ENCODE measurements at regions not wholly inside any gene's neighbourhood (a gene's known extent, or its start where the extent isn't known, plus 50 kb on each side); places are given as distances from the start of the nearest gene placed in this dataset.
A peak's percentile ranks its signal among the peaks of the same experiment; 100 is the strongest.
"Not testable (repeated sequence)": the region's sequence is repeated elsewhere in the genome, so short reads cannot be mapped to it uniquely, and the experiment has no call there.

GRCh38 chr12:64552510-64552909, 57.8 kb upstream of the RASSF3 start:
- not testable (repeated sequence) for DNase-seq (ENCODE audit: low read depth)

- DNase-seq (ENCODE audit: low read depth): not testable (repeated sequence)
Observed at GRCh38 chr12:64553689-64554088, 56.6 kb upstream of the RASSF3 start.

GRCh38 chr12:64556231-64556630, 54.1 kb upstream of the RASSF3 start:
- no peak for DNase-seq (ENCODE audit: low read depth)

- no peak for DNase-seq (ENCODE audit: low read depth)
Observed at GRCh38 chr12:64558754-64559153, 51.5 kb upstream of the RASSF3 start.

GRCh38 chr12:64560396-64561301, 49.6 kb upstream of the RASSF3 start:
- DNase-seq (ENCODE audit: low read depth): peak; percentile 79

All from renal cortical epithelial cell (primary cell).